HG03103 (cell line): ENCODE measurements at regions not wholly inside any gene's neighbourhood (a gene's known extent, or its start where the extent isn't known, plus 50 kb on each side); places are given as distances from the start of the nearest gene placed in this dataset.
"Not testable (repeated sequence)": the region's sequence is repeated elsewhere in the genome, so short reads cannot be mapped to it uniquely, and the experiment has no call there.

Experiments
- ATAC-seq: cut with Tn5 transposase; IDR thresholded peaks from one replicate; pipeline ENCODE4 v1.9.1; 2021; ENCODE audit warnings: low read depth; ENCODE audit not compliant: unreplicated experiment

DNA sequence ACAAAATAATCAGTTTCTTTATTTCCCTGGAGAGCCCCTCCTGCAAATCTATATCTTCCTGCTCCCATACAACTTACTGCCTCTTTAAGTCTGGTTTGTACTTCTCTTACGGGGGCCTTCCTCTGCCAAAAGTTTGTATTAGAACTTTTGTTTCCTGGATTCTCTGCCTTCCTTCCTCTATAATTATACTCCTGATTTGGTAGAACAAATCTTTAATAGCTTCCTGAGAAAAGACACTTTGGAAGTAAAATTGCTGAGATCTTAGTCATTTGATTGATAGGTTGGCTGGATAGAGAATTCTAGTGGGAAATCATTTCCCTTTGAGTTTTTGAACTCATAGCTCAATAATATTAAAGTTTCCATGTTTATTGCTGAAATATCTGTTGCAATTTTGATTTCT lies 499.2 kb downstream of the RAB38 start:
- no peak for ATAC-seq

DNA sequence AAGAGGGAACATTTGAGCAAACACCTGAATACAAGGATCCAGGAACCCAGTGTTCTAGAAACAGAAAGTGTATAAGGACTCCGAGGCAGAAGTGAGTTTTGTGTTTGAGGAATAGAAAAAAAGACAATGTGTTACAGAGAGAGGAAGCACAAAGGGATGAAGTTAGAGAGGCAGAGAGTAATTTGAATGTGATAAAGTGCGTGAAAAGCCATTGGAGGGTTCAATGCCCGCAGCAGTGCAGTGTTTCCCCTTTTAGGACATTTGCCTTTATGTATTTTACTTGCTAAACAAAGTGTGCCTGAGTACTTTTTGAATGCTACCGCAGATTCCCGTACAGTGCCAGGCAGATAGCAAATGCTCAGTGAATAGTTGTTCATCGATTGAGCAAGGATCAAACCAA lies 508.5 kb downstream of the RAB38 start:
- no peak for ATAC-seq

DNA sequence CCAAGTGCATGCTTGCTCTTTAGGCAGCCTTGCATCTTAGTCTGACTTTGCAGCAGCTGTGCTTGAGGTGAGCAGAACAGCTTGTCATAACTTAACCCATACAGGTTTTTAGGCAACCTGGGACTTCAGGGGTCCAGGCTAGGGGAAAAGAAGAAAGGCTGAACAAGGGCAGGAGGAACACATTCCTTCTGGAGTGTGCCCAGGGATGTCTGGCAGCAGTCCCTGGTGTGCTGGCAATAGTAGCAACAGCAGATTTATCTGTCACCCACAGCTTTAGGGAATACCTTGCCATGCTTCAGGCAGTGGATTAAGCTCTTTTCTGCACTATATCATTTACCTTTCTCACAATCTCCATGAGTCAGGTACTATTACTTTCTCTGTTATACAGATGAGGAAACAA lies 513.0 kb downstream of the RAB38 start:
- ATAC-seq, result no peak

DNA sequence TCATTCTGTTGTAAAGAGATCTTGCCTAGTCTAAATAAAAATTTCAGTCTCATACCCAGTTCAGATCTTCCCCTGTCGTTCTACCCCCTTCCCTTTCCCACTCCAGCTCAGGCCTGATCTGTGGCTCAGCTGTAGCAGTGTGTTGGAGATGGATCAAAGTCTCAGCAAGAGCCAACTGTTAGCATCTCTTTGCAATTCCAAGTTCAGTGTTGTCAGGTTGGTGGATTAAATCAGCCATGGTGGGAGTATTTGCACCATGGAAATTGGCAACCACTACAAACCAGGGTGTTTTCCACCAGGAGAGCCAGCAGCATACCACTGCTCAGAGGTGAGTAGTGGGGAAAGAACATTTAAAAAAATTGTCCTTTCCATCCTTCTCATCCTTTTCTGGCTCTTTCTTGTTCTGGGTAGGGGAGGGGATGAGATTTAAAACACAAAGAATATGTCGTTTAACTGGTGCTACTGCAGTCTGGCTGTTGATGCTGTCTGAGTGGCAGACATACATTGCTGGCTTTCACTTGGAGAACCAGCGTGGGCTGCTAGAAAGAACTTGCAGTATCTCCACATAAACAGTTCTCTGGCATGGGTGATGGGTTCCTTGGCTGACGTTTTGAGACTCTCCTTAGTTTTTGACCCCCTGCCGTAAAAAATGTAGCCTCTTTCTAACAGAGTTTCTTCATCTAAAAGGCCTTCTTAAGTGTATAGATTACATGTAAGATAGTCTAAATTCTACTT lies 514.1 kb downstream of the RAB38 start:
- no peak for ATAC-seq

DNA sequence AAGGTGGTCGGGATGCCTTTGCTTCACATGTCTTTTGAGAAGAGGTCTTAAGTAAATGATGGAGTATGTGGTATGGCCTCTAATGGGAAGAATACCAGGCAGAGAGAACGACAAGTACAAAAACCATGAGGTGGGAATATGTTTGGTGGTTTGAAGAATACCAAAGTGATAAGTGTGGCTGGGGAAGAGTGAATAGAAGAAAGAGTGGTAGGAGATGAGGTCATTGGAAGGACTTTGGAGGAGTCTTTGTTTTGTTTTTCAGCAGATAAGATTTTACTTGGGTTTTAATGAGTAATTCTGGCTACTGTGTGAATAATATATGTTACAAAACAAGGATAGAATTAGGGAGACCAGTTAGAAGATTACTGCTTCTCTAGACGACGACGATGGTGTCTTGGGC lies 515.4 kb downstream of the RAB38 start:
- no peak for ATAC-seq

DNA sequence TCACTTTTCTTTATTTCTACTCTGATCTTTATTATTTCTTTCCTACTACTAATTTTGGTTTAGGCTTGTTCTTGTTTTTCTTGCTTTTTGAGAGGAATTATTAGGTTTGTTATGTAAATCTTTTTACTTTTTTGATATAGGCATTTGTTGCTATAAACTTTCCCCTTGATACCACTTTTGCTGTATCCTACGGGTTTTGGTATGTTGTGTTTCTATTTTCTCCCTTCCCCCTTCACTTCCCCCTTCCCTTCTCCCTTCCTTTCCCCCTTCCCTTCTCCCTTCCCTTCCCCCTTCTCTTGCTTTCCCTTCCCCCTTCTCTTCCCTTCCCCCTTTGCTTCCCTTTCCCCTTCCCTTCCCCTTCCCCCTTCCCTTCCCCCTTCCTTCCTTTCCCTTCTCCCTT lies 529.6 kb downstream of the RAB38 start:
- ATAC-seq, result no peak

DNA sequence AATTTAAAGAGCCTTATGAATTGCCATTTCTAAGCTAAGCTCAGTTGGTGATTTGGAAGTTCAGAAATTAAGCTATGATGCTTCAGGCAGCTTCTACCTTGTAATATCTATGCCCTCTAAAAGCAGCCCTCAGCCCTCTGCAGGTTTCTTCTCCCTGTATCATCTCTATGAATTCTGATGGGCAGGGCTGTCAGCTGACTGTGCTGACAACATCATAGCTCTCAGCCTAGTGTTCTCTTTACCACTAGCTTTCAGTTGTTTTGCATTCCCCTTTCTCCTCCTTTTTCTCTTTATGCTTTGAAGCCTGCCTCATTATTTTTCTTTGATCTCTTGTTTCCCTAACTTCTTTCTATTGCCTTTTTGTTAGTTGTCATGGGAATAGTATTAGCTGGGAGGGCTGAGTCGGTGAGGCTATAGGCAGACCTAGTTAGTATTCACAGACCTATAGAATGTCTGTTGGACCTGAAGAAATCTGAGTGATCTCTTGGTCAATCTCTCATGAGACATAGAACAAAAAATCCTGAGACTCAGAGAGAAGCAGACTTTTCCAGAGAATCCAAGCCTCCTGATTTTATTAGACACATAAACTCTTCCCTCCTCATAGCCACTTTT lies 535.4 kb downstream of the RAB38 start:
- ATAC-seq, result no peak

DNA sequence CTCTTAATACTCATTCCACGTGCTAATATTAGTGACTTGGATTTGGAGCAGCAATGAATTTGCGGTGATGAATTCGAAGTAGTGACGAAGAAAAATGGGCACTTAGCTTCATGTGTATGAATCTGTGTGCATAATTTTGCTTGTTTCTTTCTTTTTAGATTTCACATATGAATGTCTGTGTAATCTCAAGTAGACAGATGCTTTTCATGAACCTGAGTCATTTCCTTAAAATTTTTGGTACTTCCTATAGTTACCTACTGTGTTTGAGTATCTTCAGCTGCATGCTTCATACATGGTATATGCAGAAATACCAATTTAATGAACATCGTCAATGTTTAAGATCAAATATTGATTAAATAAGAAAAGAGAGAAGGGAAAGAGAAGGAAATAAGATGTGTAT lies 540.2 kb downstream of the RAB38 start:
- no peak for ATAC-seq

DNA sequence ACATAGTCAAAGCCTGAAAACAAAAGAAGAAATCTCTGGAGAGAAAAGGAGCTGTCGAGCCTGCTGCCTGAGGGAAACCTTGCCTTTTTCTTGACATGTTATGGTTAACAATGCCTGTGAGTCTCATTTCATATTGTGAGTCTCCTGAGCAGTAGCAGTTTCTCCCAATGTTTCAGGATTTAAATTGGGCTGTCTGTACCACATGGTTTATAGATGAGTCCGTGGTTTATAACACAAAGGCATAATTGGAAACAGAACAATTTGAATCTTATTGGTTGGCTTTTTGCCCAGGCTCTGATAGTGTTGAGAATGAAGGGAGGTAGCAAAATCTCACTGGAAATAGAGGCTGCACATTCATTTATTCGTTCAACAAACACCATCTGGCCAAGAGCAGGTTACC lies 540.9 kb downstream of the RAB38 start:
- no peak for ATAC-seq

DNA sequence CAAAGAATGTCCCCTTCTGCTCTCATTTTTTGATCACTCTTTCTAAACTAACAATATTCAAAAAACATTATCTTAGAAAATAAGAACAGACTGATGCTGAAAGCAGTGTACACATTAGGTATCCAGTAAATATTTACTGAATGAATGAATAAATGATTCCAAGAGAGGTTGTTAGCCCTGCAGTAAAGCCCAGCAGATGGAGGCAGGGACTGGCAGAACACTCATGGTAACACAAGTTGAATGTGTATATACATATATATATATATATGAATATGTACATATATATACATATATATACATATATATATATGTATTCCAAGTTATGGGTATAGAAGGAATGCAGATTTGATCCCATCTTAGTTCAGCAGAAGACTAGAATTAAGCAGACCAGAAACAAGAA lies 546.3 kb downstream of the RAB38 start:
- no peak for ATAC-seq

DNA sequence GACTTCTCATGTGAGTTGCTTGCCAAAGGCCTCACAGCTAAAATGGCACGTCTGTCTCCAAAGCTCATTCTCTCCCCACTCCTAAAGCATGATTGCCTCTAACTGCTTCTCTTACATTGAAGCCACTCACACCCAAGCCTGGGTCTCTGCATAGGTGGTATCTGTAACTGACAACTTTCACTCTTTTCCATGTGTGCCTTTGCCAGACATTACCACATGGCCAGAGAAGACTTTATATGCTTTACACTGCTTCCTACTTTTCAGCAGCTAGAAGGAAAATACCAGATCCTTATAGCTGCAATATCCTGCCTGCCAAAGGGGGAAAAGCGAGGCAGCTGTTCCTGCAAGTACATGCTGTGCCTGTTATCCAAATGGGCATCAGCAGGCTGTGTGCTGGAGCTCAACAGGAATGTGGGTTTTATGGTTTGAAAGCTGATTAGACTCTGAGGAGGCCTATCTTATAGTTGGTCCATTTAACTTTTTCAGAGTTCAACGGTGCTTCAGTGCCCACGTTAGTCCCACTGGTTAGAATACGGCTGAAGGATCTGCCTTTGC lies 547.1 kb downstream of the RAB38 start:
- ATAC-seq, result no peak

DNA sequence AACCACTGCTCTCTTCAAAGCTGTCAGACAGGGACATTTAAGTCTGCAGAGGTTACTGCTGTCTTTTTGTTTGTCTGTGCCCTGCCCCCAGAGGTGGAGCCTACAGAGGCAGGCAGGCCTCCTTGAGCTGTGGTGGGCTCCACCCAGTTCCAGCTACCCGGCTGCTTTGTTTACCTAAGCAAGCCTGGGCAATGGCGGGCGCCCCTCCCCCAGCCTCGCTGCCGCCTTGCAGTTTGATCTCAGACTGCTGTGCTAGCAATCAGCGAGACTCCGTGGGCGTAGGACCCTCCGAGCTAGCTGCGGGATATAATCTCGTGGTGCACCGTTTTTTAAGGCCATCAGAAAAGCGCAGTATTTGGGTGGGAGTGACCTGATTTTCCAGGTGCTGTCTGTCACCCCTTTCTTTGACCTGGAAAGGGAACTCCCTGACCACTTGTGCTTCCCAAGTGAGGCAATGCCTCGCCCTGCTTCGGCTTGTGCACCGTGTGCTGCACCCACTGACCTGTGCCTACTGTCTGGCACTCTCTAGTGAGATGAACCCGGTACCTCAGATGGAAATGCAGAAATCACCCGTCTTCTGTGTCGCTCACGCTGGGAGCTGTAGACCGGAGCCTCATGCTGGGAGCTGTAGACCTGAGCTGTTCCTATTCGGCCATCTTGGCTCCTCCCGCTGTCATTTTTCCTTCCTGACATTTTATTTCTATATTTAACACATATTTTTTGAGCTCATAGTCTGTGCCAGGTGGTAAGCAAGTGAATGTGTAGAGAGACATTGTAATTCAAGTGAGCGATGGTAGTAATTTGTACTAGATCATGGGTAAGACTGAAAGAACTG lies 551.5 kb downstream of the RAB38 start:
- not testable (repeated sequence) for ATAC-seq

DNA sequence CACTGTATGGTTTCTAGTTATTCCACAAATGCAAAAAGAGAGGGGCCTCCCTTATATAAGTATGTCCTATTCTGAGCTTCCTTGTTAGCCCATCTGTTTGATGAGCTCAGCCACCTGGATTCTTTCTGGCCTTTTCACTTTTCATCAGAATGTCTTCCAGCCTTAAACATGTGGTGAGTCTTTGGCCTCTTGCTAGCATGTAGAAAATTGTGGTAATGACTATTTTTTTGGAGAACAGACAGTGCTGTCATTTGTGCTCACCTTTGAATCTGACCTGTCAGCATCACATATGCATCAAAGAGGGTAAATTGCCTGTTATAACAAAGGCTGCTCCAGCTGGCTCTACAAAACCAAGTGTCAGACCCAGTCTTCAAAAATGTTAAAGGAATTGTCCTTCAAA lies 558.7 kb downstream of the RAB38 start:
- ATAC-seq, result no peak

DNA sequence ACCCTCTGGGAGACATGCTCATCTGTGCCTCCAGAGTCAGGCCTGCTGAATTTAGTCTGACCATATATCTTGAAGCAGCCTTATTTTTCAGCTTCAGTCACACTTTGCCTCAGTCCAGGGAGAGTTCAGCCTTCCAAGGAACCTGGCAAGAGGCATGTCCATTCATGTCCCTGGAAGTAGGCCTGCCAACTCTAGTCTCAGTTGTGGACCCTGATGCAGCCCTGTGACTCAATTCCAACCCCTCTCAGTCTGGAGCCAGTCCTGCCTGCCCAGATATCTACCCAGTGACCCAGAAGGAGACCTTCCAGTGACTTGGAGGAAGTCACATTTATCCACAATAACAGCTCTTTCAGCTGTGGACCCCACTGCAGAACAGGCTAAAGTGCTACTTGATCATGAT lies 566.6 kb downstream of the TMEM135 start:
- ATAC-seq, result no peak

DNA sequence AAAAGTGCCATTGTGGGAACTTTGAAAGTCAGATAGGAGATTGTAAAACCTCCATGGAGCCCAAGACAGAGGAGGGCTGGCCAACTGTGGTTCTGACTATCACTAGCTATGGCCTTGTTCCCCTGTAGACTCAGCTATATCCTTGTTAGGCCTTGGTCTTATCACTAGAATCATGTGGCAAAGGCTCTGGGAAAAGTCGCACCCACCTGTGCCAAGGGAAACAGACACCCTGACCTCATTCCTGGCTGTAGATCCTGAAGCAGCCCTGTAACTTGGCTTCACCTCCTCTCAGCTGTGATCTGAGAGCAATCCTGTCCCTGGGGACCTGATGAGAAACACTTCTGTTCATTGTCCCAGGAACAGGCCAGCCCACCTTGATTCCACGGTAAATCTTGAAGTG lies 566.2 kb downstream of the TMEM135 start:
- ATAC-seq, result no peak

DNA sequence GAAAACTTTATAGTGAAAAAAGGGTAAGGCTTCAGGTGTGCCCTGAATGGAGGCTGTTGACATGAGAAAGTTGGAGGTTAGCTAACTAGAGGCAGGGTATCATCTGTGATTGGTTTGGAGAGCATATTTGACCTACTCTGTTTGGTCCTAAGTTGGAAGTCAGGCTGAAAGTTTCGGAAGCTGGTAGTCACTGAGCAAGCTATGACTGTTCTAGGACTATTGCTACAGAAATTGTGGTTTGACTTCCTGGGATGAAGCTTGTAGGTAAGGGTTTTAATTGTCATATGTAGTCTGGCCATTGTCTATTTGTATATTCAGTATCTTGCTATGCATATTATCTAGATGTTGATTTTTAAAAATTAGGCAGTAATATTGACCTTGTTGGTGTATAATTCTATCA lies 565.0 kb downstream of the TMEM135 start:
- no peak for ATAC-seq

DNA sequence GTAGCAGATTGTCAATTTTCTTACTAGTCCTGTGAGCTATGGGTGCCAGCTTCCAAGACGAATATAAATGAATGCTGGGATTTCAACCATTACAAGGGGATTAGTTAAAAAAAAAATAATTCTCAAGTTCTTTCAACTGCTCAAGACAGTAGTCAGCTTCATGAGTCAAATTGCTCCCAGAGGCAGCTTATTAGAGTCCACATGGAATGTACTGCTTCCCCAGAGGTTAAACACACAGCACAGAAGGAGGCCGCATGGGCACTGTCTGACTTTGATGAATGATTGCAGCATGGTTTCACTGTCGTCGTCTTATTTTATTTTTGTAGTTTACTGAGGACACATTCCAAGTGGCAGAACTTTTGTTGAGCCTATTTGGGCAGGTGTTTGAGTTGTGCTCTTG lies 563.2 kb downstream of the TMEM135 start:
- no peak for ATAC-seq

DNA sequence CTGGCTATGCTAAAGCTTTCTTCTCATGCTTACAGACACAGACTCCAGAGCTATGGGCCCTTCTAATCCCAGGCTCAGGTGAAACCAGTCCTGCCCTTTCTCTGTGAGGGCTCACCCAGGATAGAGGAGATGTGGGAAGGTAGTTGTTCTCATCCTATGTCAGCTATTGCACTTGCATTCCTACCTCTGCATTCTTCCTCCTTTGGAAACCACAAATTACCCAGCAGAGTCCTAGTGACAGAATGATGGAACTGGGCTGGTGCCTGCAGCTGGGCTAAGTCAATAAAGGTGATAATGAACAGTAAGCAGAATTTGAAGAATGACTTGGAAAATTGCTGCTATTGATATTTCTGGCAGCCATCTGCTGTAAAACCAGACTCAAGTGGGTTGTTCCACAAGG lies 560.0 kb downstream of the TMEM135 start:
- no peak for ATAC-seq

DNA sequence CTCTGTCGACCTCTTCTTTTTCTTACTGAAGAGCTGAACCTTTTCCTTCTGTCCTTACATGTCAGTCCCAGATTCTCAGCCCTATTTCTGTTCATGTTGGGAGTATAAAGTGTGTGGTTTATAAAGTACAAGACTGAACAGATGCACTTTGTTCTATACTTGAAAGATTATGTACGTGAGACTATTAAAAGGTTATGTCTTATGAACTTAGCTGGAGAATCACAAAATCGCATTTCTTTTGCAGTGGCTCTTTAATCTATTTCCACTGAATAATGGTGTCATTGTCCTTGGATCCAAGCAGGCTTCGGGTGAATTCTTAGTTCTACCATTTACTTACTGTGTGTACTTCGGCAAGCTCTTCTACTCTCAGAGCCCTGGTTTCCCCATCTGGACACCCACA lies 558.4 kb downstream of the TMEM135 start:
- ATAC-seq, result no peak

DNA sequence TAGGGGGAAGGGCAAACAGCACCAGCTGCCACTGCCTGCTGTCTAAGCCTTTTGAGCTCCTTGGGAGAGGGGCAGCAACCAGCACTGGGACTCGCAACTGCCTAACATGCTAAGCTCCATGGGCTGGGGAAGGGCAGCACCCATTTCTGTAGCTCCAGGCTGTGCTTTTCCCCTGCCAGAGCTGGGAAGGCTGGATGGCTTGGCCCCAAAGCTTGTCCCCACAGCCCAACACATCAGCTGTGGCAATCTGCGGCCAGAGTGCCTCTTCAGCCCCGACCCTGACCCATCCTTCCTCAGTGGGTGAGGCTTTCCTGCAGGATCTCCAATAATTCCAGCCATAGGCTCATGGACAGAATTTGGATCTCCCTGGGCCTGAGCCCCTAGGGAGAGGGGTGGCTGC lies 551.3 kb downstream of the TMEM135 start:
- no peak for ATAC-seq

DNA sequence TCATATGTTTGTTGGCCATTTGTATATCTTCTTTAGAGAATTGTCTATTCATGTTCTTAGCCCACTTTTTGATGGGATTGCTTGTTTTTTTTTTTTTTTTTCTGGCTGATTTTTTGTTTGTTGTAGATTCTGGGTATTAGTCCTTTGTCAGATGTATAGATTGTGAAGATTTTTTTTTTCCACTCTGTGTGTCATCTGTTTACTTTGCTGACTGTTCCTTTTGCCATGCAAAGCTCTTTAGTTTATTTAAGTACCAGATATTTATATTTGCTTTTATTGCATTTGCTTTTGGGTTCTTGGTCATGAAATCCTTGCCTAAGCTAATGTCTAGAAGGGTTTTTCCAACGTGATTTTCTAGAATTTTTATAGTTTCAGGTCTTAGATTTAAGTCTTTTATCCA lies 547.9 kb downstream of the TMEM135 start:
- ATAC-seq, result not testable (repeated sequence)
